ENCODE measurements at regions not wholly inside any gene's neighbourhood (a gene's known extent, or its start where the extent isn't known, plus 50 kb on each side); places are given as distances from the start of the nearest gene placed in this dataset.

DNA sequence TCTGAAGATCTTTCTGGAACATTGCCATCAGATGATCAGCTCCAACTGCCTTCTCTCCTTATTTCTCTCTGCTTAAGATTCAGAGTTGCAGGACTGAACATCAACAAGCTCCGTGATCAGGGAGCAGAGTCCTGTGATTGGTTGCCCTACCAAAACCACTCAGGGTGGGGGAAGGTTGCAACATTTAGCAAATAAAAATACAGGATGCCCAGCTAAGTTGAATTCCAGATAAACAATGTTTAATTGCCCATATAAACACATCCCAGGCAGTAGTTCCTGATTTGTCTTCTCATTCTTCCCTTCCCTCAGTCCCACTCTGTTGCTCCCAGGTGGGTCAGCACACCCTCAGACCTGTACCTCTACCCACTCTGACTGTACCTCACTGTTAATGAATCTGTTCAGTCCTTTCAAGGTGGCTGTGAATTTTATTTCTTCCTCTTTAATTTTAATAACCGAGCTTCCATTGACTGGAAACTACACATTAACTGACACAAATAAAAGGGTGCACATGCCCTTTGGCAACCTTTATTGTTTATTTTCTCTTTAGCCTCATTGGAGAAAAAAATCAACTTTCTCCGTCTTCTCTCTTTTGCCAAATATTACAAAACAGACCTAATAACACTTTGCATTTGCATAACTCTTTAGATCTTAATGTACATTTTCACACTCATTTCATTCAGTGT lies 167.1 kb upstream of the PKDCC start:
- peak; percentile 15 for DNase-seq (ENCODE audit: low read depth)

DNA sequence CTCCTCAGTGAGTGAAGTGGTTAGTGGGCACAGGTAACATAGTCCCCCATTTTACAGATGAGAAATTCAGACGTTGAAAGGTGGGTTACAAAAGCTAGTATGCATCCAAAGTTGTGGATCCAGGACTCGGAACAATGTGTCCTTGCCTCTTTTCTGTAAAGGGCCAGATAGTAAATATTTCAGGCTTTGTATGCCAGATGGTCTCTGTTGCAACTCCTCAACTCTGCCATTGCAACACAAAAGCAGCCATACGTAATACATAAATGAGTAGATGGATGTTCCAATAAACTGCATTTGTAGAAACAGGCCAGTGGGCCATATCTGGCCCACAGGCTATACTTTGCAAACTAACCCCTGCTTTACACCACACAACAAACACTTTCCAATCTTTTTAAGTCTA lies 166.6 kb upstream of the PKDCC start:
- DNase-seq (ENCODE audit: low read depth) = no peak

DNA sequence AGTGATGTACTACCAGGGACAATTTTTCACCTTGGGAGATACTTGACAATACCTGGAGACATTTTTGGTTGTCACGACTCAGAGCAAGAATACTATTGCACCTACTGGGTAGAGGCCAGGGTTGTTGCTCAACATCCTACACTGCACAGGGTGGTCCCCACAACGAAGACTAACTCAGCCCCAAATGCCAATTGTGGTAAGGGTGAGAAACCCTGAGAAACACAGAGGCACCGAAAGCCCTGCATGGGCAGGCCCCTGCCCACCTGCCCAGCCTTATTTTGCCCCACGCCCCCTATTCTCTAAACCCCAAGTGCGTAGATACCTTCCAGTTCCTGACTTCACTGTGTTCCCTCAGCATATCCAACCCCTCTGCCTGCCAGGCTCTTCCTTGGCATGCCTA lies 163.1 kb upstream of the PKDCC start:
- DNase-seq (ENCODE audit: low read depth) = no peak

DNA sequence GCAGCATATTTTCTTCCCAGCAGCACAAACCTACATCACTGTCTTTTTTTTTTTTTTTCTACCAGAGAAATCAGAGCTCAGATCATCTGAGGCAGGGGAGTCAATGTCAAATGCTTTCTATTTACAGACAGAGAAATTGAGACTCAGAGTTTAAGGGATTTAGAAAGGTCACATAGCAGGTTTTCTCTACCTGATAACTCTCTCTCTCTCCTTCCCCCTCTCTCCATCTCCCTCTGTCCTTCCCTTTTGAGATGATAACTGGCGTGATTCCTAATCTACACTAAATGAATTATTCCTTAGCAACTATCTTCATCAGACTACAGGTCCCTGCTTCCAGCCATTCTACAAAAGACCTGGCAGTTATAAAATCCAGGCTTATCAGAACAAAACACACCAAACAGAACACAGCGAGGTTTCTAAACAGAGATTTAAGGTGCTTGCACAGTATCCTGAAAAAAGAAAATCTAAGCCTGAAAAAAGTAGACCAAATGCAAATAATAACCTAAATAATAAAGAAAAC lies 161.6 kb upstream of the PKDCC start:
- no peak for DNase-seq (ENCODE audit: low read depth)

DNA sequence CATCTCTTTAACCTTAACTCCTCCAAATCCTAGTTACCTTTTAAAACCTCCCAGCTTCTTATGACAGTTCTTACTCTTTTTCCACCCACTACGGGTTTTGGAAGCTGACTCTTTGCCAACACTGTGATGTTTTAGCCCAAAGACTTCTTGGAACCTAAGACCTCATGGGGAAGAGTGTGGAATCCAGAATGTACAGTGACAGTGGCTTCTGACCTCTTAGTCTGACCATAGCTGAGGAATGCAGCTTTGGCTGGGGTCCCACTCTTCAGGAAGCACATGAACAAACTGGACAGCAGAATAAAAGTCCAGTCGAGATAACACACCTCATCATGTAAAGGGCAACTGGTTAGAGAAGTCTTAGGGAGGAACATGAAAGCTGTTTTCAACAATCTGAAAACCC lies 161.1 kb upstream of the PKDCC start:
- DNase-seq (ENCODE audit: low read depth) = peak; percentile 56

DNA sequence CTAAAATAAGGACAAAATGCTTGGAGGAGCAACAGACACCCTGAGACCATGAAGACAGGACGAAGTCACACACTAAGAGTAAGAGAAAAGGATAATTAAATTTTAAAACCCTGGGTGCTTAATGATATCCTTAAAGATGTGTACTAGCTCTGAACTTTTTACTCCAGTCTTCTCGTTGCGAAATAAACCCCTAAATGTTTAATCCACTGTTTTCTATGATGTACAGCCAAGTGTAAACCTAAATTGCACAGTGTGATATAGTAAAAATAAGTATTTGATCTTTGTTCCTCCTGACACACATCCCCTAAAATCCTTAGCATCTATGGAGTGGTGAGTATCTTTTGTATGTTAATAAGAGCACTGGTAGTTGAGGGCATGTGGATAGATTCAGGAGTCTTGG lies 157.5 kb upstream of the PKDCC start:
- DNase-seq (ENCODE audit: low read depth) = no peak

DNA sequence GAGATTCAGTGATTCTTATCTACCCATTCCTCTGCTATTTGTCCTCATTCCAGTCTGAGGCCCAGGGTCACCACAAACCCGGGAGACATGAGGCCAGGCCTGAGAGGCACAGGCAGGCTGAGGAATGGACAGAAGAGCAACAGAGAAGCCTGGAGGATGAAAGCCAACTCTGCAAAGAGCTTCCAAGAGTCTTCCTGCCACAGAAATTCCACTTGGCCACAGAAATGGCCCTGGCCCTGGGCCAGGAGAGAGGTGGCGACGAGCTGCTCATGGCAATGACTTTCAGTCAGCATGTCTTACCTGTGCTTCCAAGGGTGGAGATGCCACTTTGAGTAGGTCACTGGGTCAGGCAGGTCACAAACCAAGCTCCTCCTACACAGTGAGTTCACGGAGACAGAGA lies 155.3 kb upstream of the PKDCC start:
- peak; percentile 24 for DNase-seq (ENCODE audit: low read depth)

DNA sequence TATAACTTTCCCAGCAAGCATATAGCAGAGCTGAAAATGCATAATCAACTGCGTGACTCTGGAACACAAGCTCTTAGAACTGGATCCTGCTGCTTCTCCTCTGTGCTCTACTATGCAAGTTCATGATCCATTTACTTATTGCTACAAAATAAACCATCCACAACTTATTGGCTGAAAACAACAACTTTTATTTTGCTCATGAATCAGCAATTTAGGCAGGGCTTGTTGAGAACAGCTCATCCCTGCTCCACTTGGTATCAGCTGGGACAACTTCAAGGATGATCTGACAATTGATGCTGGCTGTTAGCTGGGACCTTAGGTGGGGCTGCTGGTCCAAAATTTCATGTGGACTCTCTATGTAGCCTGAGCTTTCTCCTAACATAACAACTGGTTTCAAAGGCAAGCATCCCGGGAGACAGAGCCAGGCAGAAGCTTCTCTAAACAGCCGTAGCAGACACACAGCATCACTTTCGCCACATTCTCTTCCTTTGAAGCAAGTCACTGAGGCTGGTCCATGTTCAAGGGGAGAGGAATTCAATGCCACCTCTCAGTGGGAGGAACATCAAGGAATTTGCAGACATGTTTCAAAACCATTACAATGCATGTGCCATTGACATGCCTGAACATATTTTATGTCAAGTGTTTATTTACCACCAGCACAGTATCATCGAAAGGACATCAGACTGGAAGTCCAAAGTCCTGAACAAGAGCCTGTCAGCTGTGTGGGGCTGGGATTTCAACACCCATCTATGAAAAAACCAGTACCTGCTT lies 153.1 kb upstream of the PKDCC start:
- DNase-seq (ENCODE audit: low read depth) = no peak

DNA sequence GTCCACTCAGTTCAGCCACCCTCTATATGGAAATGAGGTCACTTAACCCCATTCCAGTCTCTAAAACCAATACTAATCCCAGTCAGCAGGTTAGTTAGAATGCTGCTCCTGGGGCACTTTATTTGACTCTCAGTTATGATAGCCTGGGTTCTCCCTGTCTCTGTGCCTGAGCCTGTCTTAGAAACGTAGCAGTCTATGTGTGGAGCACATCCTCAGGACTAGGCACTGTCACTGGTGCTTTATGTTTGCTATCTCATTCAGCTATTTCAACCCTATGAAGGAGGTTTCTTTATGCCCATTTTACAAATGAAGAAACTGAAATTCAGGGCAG lies 152.5 kb upstream of the PKDCC start:
- no peak for DNase-seq (ENCODE audit: low read depth)

DNA sequence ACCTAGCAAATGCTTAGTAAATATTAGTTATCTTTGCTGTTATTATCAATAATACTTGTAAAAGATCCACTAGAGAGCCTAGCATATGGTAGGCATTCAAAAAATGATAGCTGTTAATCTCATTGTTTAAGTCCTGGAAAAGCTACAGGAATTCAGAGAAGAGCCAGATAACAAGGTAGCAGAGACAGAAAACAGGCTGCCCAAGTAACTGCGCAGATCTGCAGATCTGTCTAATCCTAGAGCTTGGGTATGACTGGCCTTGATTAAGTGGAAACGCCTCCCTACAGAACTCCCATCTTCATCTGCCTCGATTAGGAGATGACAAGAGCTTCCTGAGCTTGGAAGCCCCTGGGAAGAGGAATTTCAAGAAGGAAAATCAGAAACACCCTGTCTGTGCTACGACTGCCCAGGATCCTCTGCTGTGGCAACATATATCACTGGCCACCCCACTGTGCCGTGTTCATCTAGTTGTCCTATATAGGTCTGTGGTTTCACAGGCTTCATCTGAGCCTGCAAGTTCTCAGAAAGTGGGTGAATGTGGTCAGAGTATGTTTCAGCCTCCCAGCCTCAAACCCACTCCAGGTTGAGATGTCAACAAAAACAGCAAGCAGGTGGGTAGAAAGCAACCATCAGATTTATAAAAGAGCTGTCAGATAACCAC lies 151.5 kb upstream of the PKDCC start:
- no peak for DNase-seq (ENCODE audit: low read depth)

DNA sequence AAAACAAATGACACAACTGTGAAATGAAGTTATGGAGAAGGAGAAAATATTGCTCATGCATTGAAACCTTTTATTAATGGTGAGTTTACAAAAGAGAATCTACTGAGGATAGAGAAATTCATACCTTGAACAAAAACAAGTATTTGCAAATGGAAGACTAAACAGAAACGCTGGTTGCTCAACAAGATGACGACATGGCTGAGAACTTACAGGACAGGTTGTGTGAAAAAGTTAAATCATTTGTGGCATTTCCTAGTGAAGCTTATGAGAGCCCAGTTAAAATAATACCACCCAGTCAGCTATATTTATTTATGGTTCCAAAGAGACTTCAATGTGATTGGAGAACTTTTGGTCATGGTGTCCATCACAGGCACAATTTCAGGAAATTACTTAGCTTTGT lies 148.6 kb upstream of the PKDCC start:
- DNase-seq (ENCODE audit: low read depth) = peak; percentile 10

DNA sequence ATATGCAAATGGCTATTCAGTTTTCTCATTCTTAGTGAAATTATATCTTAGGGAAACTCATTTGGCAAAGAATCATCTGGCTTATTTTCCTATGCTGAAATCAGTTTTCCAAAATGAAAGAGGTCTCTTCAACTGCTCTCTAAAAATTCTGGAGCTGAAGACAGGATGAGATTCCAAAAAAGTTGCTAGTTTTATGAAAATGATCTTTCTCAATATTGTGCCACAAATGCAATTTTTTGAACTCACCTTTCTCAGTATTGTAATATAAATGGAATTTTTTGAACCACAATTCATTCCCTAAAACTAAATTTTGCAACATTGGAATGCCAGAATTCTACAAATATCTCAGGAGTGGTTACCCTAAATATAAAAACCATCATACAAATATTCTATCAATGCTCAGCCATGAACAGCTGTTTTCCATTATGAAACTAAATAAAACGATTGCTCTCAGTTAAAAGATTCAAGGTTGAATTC lies 147.7 kb upstream of the PKDCC start:
- DNase-seq (ENCODE audit: low read depth) = no peak

DNA sequence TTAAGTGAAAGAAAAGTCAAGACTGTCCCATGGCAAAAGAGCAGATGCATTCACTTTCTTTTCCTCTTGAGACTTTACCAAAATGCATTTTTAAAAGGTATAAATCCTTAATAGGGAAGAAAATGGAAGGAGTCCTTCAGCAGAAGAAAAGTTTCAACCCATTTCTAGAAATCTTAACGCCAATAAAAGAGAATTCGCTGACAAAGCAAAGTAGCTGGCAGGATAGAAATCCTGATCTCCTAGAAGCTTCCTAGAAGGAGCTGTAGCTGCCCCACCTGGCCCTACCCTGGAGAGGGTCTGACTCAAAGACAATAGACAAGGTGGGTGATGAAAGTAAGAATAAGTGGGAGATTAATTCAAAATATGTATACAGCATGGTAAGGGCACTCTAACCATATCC lies 144.9 kb upstream of the PKDCC start:
- DNase-seq (ENCODE audit: low read depth) = no peak

DNA sequence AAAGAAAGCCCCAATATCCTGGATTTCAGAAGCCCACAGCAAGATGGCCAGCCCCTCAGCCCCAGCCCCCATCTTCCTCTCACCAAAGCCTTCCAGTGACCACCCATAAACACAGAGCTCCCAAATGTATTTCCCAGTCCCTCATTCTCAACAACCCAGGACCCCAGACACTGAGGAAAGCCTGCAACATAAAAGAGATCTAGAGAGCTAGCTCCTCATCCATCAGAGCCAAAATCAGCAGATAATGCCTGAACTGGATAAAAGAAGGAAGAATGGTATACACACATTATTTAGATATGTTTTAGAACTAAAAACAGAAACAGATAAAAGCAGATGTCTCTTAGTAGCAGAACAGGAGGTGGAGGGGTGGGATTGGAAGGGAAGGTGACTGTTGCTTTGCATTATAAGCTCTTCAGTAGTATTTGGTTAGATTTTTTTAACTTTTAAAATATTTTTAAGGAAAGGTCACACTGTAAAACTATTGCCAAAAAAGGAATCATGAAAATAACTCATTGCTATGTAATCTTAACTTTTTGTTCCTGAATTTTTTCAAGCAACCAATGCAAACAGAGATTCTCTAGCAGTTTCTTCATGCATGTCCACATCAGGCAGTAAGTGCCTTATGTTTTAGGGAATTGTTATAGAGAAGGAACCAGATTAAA lies 144.2 kb upstream of the PKDCC start:
- DNase-seq (ENCODE audit: low read depth) = no peak

DNA sequence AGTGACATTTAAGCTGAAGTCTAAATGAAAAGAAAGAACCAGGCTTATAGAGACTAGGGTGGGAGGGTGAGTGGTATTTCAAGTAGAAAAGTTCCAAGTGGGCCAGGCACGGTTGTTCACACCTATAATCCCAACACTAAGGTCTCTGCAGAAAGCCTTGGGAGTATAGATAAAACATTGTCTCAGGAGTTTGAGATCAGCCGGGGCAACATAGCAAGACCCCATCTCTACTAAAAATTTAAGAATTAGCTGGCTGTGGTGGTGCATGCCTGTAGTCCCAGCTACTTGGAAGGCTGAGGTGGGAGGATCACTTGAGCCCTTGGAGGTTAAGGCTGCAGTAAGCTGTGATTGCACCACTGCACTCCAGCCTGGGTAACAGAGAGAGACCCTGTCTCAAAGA lies 143.4 kb upstream of the PKDCC start:
- no peak for DNase-seq (ENCODE audit: low read depth)

DNA sequence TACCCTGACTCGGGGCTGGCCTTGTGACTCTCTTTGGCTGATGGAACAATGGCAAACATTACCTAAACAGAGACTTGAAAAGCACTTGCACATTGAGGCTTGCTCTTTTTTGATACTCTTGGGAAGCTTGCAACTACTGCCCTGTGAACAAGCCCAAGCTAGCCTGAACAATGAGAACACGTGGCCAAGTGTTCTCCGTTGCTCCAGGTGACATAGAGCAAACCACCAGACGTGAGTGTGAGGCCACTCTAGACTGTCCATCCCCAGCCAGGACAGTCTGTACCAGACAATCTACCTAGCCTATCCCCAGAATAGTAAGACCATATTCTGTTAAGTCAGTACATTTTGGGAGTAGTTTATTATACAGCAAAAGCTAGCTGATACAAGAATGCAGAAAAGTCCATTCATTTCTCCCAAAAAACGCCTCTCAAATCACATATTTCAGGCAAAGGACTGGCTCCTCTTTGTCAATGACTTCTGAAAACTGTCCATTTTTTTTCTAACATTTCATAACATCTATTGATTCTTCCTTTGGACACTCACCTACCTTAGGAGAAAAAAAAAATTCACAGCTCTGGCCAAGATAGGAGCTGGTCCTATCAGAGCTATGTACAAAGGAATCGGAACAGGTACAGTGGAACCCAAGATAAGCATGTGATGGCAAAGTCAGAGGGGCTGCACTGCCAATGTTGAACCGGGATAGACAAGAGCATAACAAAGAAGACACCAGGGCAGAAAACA lies 142.1 kb upstream of the PKDCC start:
- no peak for DNase-seq (ENCODE audit: low read depth)

DNA sequence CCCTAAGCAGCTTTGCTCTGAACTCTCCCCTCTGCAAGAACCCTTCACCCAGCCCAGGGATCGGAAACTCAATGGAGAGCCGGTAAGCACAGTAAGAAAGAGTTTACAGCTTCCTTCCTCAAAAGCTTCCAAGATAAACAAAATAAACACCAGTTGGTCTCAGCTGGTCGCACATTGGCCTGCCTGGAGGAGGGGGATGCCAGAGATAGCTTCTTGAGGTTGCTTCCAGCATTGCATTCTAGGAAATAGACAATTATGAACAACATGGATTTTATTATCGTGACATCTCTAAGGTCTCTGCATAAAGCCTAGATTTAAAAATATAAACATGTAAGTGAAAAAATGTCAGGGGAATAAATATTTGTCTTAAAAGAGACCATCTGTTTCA lies 141.5 kb upstream of the PKDCC start:
- no peak for DNase-seq (ENCODE audit: low read depth)

DNA sequence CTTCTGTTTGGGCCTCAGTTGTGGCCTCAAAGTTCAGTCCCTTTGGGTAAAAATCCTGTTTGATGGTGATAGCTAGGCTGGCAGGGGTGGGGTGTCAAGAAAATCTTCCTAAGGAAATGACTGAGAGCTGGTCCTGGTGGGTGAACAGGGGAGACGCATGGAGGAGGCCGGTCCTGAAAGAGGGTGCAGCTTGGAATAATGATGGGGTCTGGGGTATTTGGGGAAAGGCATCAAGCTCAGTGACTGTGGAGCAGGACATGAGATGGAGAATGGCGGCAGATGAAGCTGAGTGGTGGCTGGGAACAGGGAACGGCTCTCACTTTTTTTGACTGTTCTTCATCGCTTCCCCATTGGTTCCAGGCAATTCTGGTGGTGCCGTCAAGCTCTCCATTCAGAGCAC lies 140.7 kb upstream of the PKDCC start:
- no peak for DNase-seq (ENCODE audit: low read depth)

DNA sequence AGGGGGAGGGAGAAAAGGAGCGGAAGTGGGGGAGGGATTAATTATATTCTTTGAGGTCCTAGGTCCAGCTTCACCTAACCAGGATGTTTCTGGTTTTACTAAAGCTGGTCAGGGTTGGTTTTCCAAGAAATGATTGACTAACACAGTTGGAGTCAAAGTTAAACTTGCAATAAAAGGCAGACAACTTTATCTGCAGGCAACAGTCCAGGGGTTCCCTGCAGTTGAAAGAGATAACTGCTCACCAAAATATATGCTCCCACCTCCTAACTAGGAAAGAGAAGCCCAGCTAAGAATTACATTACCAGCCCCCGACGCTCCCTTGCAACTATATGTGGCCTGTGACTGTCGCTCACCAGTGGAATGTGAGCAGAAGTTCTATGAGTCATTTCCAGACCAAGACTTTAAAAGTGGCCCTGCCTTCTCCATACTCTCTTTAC lies 140.0 kb upstream of the PKDCC start:
- peak; percentile 60 for DNase-seq (ENCODE audit: low read depth)

DNA sequence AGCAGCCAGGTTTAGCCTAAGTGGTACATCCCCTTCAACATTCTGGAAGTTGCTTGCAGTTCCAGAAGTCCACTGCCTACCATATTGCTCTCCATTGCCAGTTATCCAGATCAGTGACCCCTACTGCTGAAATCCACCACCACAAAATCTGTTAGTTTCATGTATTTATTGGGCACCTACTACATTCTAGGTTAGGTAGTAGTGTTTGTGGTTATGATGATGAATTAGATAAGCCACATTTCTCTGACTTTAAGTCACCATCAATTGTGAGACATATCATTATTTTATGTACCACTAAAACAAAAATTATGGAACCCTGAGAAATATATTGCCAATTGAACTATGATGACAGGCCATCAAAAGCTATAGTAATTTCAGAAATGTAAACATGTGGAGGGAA lies 139.5 kb upstream of the PKDCC start:
- DNase-seq (ENCODE audit: low read depth) = peak; percentile 6

DNA sequence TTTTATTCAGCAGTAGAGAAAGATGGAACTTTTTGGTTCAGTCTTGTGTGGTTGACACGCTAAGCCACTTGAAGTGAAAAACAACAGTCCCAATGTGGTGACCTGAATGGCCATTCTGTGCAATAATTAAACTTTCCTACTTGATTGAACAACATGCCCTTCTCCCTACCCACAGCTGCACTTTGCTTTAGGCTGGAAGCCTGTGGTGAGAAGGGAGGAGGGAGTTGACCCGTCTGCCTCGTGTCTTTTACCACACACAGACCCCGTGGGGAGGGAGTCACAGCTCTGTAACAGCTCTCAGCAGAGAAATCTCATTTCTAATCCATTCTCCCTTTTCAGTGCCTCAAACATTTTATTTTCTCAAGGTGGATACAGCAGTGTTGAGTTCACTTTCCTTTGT lies 138.2 kb upstream of the PKDCC start:
- DNase-seq (ENCODE audit: low read depth) = peak; percentile 11

DNA sequence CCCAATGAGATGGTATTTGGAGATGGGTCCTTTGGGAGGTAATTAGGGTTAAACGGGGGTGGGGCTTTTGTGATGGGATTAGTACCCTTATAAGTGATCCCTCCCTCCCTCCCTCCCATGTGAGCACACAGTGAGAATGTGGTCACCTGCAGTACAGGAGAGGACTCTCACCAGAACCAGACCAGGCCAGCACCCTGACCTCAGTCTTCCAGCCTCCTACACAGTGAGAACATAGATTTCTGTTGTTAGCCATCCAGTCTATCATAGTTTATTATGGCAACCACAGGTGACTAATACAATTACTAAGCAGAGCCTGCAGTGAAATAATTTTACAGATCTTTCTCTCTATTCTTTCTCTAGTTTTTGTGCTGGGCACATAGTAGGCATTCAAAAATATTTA lies 137.7 kb upstream of the PKDCC start:
- DNase-seq (ENCODE audit: low read depth) = peak; percentile 83
